Fibroblast of lung (primary cell): ENCODE measurements at regions not wholly inside any gene's neighbourhood (a gene's known extent, or its start where the extent isn't known, plus 50 kb on each side); places are given as distances from the start of the nearest gene placed in this dataset.

Experiments used
- CTCF ChIP-seq, 2 donors: IDR thresholded peaks in 1 of 2; conservative IDR thresholded peaks in 1 of 2; 1 replicate in 1 of 2; 2 replicates in 1 of 2; pipeline ENCODE4 v1.5.1; 2011 to 2012; ENCODE audit warnings: low read length in 2 of 2, control low read depth in 1 of 2, inconsistent platforms in 1 of 2, low read depth in 1 of 2, mild to moderate bottlenecking in 1 of 2
- EZH2 ChIP-seq: IDR thresholded peaks from 2 replicates; pipeline ENCODE4 v1.5.1; 2012; ENCODE audit warnings: low read length, control low read depth, mild to moderate bottlenecking; ENCODE audit errors: missing control alignments

- TF ChIP-seq CTCF (conservative IDR thresholded peaks at IDR 0.05 in 1 of 2, IDR thresholded peaks at IDR 0.05 in 1 of 2; ENCODE audit: low read depth in 1 of 2, low read length in 2 of 2), result no peak
- no peak for TF ChIP-seq EZH2
Observed at GRCh38 chr6:169906688-169907418, 155.4 kb downstream of the ERMARD start.
